Liver (tissue), 8 donors: ENCODE measurements at regions not wholly inside any gene's neighbourhood (a gene's known extent, or its start where the extent isn't known, plus 50 kb on each side); places are given as distances from the start of the nearest gene placed in this dataset.

Source experiments
- DNase-seq: peaks from one replicate; pipeline ENCODE4 v3.0.0-alpha.2; 2017; ENCODE audit warnings: low spot score
- H3K27ac ChIP-seq, 2 donors: one replicate each; pipeline ENCODE4 v1.7.0; 2013; ENCODE audit warnings: inconsistent platforms in 2 of 2, low read length in 2 of 2, control low read depth in 1 of 2, low read depth in 1 of 2, mild to moderate bottlenecking in 1 of 2
- H3K27me3 ChIP-seq, 4 donors: one replicate each; pipeline versions ENCODE4 v1.6.1 to v1.7.0; 2013; ENCODE audit warnings: low read length in 3 of 4, inconsistent platforms in 1 of 4, mild to moderate bottlenecking in 1 of 4, moderate library complexity in 1 of 4; ENCODE audit not compliant: control insufficient read depth in 4 of 4, insufficient read depth in 4 of 4
- H3K36me3 ChIP-seq, 4 donors: one replicate each; pipeline versions ENCODE4 v1.6.1 to v1.7.0; 2013; ENCODE audit warnings: low read length in 3 of 4, mild to moderate bottlenecking in 3 of 4, low read depth in 1 of 4, moderate library complexity in 1 of 4; ENCODE audit not compliant: control insufficient read depth in 4 of 4, insufficient read depth in 3 of 4
- H3K4me1 ChIP-seq, 4 donors: one replicate each; pipeline versions ENCODE4 v1.6.1 to v1.7.0; 2013; ENCODE audit warnings: low read length in 3 of 4, mild to moderate bottlenecking in 3 of 4, moderate library complexity in 1 of 4; ENCODE audit not compliant: control insufficient read depth in 4 of 4, insufficient read depth in 4 of 4
- H3K4me3 ChIP-seq, 3 donors: one replicate each; pipeline versions ENCODE4 v1.6.1 to v1.7.0; 2013; ENCODE audit warnings: low read length in 3 of 3, control low read depth in 1 of 3, low read depth in 1 of 3, mild to moderate bottlenecking in 1 of 3
- H3K9ac ChIP-seq, 2 donors: one replicate each; pipeline ENCODE4 v1.7.0; 2013; ENCODE audit warnings: low read length in 2 of 2, mild to moderate bottlenecking in 2 of 2, moderate library complexity in 2 of 2, control low read depth in 1 of 2, low read depth in 1 of 2
- H3K9me3 ChIP-seq, 4 donors: one replicate each; pipeline versions ENCODE4 v1.6.1 to v1.7.0; 2013; ENCODE audit warnings: low read length in 3 of 4; ENCODE audit not compliant: control insufficient read depth in 4 of 4
- EGR1 ChIP-seq, 2 donors: IDR thresholded peaks; 2 replicates each; pipeline ENCODE4 v1.6.1; 2016 to 2018; ENCODE audit warnings: antibody characterized with exemption in 2 of 2, low read depth in 2 of 2
- FOXA1 ChIP-seq: IDR thresholded peaks from 2 replicates; pipeline ENCODE4 v1.6.1; 2016; ENCODE audit warnings: antibody characterized with exemption
- FOXA2 ChIP-seq: IDR thresholded peaks from 2 replicates; pipeline ENCODE4 v1.6.1; 2016; ENCODE audit warnings: antibody characterized with exemption
- GABPA ChIP-seq, 2 donors: IDR thresholded peaks in 1 of 2; conservative IDR thresholded peaks in 1 of 2; 2 replicates each; pipeline ENCODE4 v1.6.1; 2016; ENCODE audit warnings: antibody characterized with exemption in 2 of 2, mild to moderate bottlenecking in 1 of 2, moderate library complexity in 1 of 2
- HNF4A ChIP-seq, 2 donors: conservative IDR thresholded peaks; 2 replicates each; pipeline ENCODE4 v1.6.1; 2016; ENCODE audit warnings: antibody characterized with exemption in 2 of 2, mild to moderate bottlenecking in 2 of 2
- JUND ChIP-seq, 2 donors: IDR thresholded peaks; 2 replicates each; pipeline ENCODE4 v1.6.1; 2016; ENCODE audit warnings: antibody characterized with exemption in 2 of 2
- NR2F2 ChIP-seq: IDR thresholded peaks from 2 replicates; pipeline ENCODE4 v1.6.1; 2016; ENCODE audit warnings: antibody characterized with exemption
- RAD21 ChIP-seq, 2 donors: IDR thresholded peaks; 2 replicates each; pipeline ENCODE4 v1.6.1; 2016; ENCODE audit warnings: antibody characterized with exemption in 2 of 2, mild to moderate bottlenecking in 2 of 2
- RXRA ChIP-seq, 2 donors: IDR thresholded peaks; 2 replicates each; pipeline ENCODE4 v1.6.1; 2017 to 2018; ENCODE audit warnings: antibody characterized with exemption in 2 of 2, mild to moderate bottlenecking in 1 of 2
- SP1 ChIP-seq: IDR thresholded peaks from 2 replicates; pipeline ENCODE4 v1.6.1; 2018; ENCODE audit warnings: antibody characterized with exemption, mild to moderate bottlenecking
- TAF1 ChIP-seq: conservative IDR thresholded peaks from 2 replicates; pipeline ENCODE4 v1.6.1; 2016; ENCODE audit warnings: antibody characterized with exemption, mild to moderate bottlenecking
- YY1 ChIP-seq: IDR thresholded peaks from 2 replicates; pipeline ENCODE4 v1.6.1; 2016; ENCODE audit warnings: antibody characterized with exemption, mild to moderate bottlenecking
- WGBS: extraction: QIAGEN DNeasy Blood & Tissue Kit; methylation state at CpG from one replicate; pipeline ENCODE4 v1.1.7; 2013; 5-methylcytosine and 5-hydroxymethylcytosine counted together
- TF ChIP-seq, protein P1 (sequence below): fragments of 150-350 bp; IDR thresholded peaks from 2 replicates; pipeline ENCODE4 v1.5.1; 2017; ENCODE audit warnings: improper control_type of control experiment, low read depth, low read length; ENCODE audit not compliant: missing input control
- TF ChIP-seq, protein P2 (sequence below): IDR thresholded peaks from 2 replicates; pipeline ENCODE4 v1.6.1; 2016; ENCODE audit warnings: antibody characterized with exemption
- TF ChIP-seq, protein P3 (sequence below): IDR thresholded peaks from 2 replicates; pipeline ENCODE4 v1.6.1; 2016; ENCODE audit warnings: antibody characterized with exemption, mild to moderate bottlenecking
- TF ChIP-seq, protein P4 (sequence below): IDR thresholded peaks from 2 replicates; pipeline ENCODE4 v1.6.1; 2016; ENCODE audit warnings: antibody characterized with exemption
- donor health status: healthy.
- donor health status: healthy.
- donor health status: healthy.
- donor health status: healthy.
- donor health status: healthy.

DNA sequence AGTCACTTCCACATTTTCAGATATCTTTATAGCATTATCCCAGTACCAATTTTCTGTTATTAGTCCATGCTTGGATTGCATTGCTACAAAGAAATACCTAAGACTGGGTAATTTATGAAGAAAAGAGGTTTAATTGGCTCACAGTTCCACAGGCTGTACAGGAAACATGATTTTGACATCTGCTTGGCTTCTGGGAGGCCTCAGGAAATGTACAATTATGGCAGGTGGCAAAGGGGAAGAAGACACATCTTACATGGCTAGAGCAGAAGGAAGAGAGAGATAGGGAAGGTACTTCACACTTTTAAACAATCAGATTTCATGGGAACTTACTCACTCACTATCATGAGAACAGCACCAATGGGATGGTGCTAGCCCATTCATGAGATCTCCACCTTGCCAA lies 172.3 kb upstream of the GPR149 start:
- TF ChIP-seq YY1: no peak
- TF ChIP-seq, protein P1, sequence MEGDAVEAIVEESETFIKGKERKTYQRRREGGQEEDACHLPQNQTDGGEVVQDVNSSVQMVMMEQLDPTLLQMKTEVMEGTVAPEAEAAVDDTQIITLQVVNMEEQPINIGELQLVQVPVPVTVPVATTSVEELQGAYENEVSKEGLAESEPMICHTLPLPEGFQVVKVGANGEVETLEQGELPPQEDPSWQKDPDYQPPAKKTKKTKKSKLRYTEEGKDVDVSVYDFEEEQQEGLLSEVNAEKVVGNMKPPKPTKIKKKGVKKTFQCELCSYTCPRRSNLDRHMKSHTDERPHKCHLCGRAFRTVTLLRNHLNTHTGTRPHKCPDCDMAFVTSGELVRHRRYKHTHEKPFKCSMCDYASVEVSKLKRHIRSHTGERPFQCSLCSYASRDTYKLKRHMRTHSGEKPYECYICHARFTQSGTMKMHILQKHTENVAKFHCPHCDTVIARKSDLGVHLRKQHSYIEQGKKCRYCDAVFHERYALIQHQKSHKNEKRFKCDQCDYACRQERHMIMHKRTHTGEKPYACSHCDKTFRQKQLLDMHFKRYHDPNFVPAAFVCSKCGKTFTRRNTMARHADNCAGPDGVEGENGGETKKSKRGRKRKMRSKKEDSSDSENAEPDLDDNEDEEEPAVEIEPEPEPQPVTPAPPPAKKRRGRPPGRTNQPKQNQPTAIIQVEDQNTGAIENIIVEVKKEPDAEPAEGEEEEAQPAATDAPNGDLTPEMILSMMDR: no peak
- TF ChIP-seq JUND (IDR thresholded peaks at IDR 0.05): no peak
- TF ChIP-seq, protein P2, sequence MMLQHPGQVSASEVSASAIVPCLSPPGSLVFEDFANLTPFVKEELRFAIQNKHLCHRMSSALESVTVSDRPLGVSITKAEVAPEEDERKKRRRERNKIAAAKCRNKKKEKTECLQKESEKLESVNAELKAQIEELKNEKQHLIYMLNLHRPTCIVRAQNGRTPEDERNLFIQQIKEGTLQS: no peak
- TF ChIP-seq, protein P3, sequence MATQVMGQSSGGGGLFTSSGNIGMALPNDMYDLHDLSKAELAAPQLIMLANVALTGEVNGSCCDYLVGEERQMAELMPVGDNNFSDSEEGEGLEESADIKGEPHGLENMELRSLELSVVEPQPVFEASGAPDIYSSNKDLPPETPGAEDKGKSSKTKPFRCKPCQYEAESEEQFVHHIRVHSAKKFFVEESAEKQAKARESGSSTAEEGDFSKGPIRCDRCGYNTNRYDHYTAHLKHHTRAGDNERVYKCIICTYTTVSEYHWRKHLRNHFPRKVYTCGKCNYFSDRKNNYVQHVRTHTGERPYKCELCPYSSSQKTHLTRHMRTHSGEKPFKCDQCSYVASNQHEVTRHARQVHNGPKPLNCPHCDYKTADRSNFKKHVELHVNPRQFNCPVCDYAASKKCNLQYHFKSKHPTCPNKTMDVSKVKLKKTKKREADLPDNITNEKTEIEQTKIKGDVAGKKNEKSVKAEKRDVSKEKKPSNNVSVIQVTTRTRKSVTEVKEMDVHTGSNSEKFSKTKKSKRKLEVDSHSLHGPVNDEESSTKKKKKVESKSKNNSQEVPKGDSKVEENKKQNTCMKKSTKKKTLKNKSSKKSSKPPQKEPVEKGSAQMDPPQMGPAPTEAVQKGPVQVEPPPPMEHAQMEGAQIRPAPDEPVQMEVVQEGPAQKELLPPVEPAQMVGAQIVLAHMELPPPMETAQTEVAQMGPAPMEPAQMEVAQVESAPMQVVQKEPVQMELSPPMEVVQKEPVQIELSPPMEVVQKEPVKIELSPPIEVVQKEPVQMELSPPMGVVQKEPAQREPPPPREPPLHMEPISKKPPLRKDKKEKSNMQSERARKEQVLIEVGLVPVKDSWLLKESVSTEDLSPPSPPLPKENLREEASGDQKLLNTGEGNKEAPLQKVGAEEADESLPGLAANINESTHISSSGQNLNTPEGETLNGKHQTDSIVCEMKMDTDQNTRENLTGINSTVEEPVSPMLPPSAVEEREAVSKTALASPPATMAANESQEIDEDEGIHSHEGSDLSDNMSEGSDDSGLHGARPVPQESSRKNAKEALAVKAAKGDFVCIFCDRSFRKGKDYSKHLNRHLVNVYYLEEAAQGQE: no peak
- TF ChIP-seq FOXA1: no peak
- no peak for TF ChIP-seq RAD21 (IDR thresholded peaks at IDR 0.05)
- TF ChIP-seq EGR1 (IDR thresholded peaks at IDR 0.05; ENCODE audit: low read depth in 2 of 2): no peak
- TF ChIP-seq RXRA (IDR thresholded peaks at IDR 0.05): no peak
- TF ChIP-seq NR2F2: no peak
- no peak for TF ChIP-seq TAF1
- TF ChIP-seq SP1: no peak
- no peak for TF ChIP-seq HNF4A (conservative IDR thresholded peaks at IDR 0.05)
- no peak for DNase-seq
- no peak overlapping the region for H3K9ac ChIP-seq
- H3K36me3 ChIP-seq: no peaks in the 10 kb centered on the region
- no peaks in the 10 kb centered on the region for H3K9me3 ChIP-seq
- H3K4me1 ChIP-seq: no peaks in the 10 kb centered on the region
- no peak overlapping the region for H3K4me3 ChIP-seq
- H3K27me3 ChIP-seq: no peaks in the 10 kb centered on the region
- no peak overlapping the region for H3K27ac ChIP-seq

DNA sequence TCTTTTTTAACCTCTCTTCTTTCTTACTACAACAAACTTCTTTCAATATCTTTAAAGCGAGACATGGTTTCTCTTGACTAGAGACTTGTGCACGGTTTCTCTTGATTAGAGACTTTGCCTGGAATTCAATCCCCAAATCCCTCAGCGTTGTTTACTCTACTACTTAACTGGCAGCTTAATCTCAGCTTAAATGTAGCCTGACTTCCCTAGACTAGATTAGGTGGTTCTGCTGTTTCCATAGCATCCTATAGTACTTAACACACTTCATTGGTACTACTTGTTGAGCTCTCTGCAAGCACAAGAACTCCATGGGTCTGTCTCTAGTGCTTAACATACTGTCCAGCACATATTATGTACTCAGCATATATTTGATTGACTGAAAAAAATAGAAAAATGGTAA lies 168.2 kb upstream of the GPR149 start:
- H3K4me1 ChIP-seq: no peaks in the 10 kb centered on the region
- H3K27me3 ChIP-seq: no peaks in the 10 kb centered on the region
- no peak for DNase-seq
- no peaks in the 10 kb centered on the region for H3K36me3 ChIP-seq
- no peak overlapping the region for H3K4me3 ChIP-seq
- H3K9ac ChIP-seq: no peak overlapping the region
- 60% methylated on average over 3 of the region's 3 CpGs for WGBS
- no peaks in the 10 kb centered on the region for H3K9me3 ChIP-seq
- H3K27ac ChIP-seq: no peak overlapping the region
- TF ChIP-seq GABPA (IDR thresholded peaks at IDR 0.05 in 1 of 2, conservative IDR thresholded peaks at IDR 0.05 in 1 of 2) (no peak), NR2F2 (no peak), RXRA (IDR thresholded peaks at IDR 0.05) (no peak), RAD21 (IDR thresholded peaks at IDR 0.05) (no peak), SP1 (no peak), FOXA2 (no peak), HNF4A (conservative IDR thresholded peaks at IDR 0.05) (no peak), FOXA1 (no peak)
- TF ChIP-seq, protein P3: no peak
- TF ChIP-seq, protein P4, sequence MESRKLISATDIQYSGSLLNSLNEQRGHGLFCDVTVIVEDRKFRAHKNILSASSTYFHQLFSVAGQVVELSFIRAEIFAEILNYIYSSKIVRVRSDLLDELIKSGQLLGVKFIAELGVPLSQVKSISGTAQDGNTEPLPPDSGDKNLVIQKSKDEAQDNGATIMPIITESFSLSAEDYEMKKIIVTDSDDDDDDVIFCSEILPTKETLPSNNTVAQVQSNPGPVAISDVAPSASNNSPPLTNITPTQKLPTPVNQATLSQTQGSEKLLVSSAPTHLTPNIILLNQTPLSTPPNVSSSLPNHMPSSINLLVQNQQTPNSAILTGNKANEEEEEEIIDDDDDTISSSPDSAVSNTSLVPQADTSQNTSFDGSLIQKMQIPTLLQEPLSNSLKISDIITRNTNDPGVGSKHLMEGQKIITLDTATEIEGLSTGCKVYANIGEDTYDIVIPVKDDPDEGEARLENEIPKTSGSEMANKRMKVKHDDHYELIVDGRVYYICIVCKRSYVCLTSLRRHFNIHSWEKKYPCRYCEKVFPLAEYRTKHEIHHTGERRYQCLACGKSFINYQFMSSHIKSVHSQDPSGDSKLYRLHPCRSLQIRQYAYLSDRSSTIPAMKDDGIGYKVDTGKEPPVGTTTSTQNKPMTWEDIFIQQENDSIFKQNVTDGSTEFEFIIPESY: no peak
- TF ChIP-seq, protein P2: no peak
